ENCODE measurements at regions not wholly inside any gene's neighbourhood (a gene's known extent, or its start where the extent isn't known, plus 50 kb on each side); places are given as distances from the start of the nearest gene placed in this dataset.

- H3K4me3 ChIP-seq (ENCODE audit: low read depth, low read length): no peak overlapping the region
- peak; percentile 20 for DNase-seq (ENCODE audit: low read depth)
- TF ChIP-seq CTCF (IDR thresholded peaks at IDR 0.05; ENCODE audit: insufficient read depth, low read depth, low read length): no peak
- no peaks in the 10 kb centered on the region for H3K36me3 ChIP-seq (ENCODE audit: control insufficient read depth, insufficient read depth, low read length)
- ChIA-PET CTCF (no interaction called here), POLR2A (no interaction called here)
- H3K27me3 ChIP-seq (ENCODE audit: control insufficient read depth, insufficient read depth, low read length): no peaks in the 10 kb centered on the region
These were observed 238.0 kb upstream of the EOMES start for GRCh38 chr3:27960133-27960532.

- no peak overlapping the region for H3K4me3 ChIP-seq (ENCODE audit: low read depth, low read length)
- TF ChIP-seq CTCF (IDR thresholded peaks at IDR 0.05; ENCODE audit: insufficient read depth, low read depth, low read length): no peak
- DNase-seq (ENCODE audit: low read depth): no peak
- H3K36me3 ChIP-seq (ENCODE audit: control insufficient read depth, insufficient read depth, low read length): no peaks in the 10 kb centered on the region
- CTCF ChIA-PET: no interaction called here
- POLR2A ChIA-PET: no interaction called here
- no peaks in the 10 kb centered on the region for H3K27me3 ChIP-seq (ENCODE audit: control insufficient read depth, insufficient read depth, low read length)
These were observed 241.4 kb upstream of the EOMES start for GRCh38 chr3:27963519-27963918.

GRCh38 chr3:27971600-27971999, 249.5 kb upstream of the EOMES start:
- Histone ChIP-seq H3K4me3 (ENCODE audit: low read depth, low read length) (no peak overlapping the region), H3K36me3 (ENCODE audit: control insufficient read depth, insufficient read depth, low read length) (no peaks in the 10 kb centered on the region), H3K27me3 (ENCODE audit: control insufficient read depth, insufficient read depth, low read length) (no peaks in the 10 kb centered on the region)
- CTCF ChIA-PET: no interaction called here
- POLR2A ChIA-PET: no interaction called here
- no peak for TF ChIP-seq CTCF (IDR thresholded peaks at IDR 0.05; ENCODE audit: insufficient read depth, low read depth, low read length)
- no peak for DNase-seq (ENCODE audit: low read depth)

GRCh38 chr3:27976933-27977332, 254.8 kb upstream of the EOMES start:
- DNase-seq (ENCODE audit: low read depth): no peak
- POLR2A ChIA-PET: no interaction called here
- no peaks in the 10 kb centered on the region for H3K27me3 ChIP-seq (ENCODE audit: control insufficient read depth, insufficient read depth, low read length)
- no peaks in the 10 kb centered on the region for H3K36me3 ChIP-seq (ENCODE audit: control insufficient read depth, insufficient read depth, low read length)
- CTCF ChIA-PET: interaction anchor here (1.0 kb wide), 1 partner anchor 33 kb away, joined by 3 read pairs; no protein-coding TSS in a partner anchor
- H3K4me3 ChIP-seq (ENCODE audit: low read depth, low read length): no peak overlapping the region
- TF ChIP-seq CTCF (IDR thresholded peaks at IDR 0.05; ENCODE audit: insufficient read depth, low read depth, low read length): no peak

DNA sequence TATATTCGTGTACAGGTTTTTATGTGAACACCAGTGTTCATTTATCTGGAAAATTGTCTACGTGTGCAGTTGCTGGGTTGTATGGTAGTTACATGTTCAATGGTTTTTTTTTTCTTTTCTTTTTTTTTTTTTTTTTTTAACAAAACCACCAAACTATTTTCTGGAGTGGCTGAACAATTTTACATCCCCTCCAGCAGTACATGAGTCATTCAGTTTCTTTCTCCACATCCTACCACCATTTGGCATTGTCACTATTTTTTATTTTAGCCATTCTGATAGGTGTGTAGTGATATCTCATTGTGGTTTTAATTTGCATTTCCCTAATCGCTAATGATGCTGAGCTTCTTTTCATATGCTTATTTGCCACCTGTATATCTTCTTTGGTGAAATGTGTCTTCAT, 256.3 kb upstream of the EOMES start:
- DNase-seq (ENCODE audit: low read depth): no peak
- POLR2A ChIA-PET: no interaction called here
- Histone ChIP-seq H3K36me3 (ENCODE audit: control insufficient read depth, insufficient read depth, low read length) (no peaks in the 10 kb centered on the region), H3K27me3 (ENCODE audit: control insufficient read depth, insufficient read depth, low read length) (no peaks in the 10 kb centered on the region), H3K4me3 (ENCODE audit: low read depth, low read length) (no peak overlapping the region)
- no peak for TF ChIP-seq CTCF (IDR thresholded peaks at IDR 0.05; ENCODE audit: insufficient read depth, low read depth, low read length)
- CTCF ChIA-PET: no interaction called here
